ENCODE measurements at regions not wholly inside any gene's neighbourhood (a gene's known extent, or its start where the extent isn't known, plus 50 kb on each side); places are given as distances from the start of the nearest gene placed in this dataset.
"Not testable (repeated sequence)": the region's sequence is repeated elsewhere in the genome, so short reads cannot be mapped to it uniquely, and the experiment has no call there.

DNA sequence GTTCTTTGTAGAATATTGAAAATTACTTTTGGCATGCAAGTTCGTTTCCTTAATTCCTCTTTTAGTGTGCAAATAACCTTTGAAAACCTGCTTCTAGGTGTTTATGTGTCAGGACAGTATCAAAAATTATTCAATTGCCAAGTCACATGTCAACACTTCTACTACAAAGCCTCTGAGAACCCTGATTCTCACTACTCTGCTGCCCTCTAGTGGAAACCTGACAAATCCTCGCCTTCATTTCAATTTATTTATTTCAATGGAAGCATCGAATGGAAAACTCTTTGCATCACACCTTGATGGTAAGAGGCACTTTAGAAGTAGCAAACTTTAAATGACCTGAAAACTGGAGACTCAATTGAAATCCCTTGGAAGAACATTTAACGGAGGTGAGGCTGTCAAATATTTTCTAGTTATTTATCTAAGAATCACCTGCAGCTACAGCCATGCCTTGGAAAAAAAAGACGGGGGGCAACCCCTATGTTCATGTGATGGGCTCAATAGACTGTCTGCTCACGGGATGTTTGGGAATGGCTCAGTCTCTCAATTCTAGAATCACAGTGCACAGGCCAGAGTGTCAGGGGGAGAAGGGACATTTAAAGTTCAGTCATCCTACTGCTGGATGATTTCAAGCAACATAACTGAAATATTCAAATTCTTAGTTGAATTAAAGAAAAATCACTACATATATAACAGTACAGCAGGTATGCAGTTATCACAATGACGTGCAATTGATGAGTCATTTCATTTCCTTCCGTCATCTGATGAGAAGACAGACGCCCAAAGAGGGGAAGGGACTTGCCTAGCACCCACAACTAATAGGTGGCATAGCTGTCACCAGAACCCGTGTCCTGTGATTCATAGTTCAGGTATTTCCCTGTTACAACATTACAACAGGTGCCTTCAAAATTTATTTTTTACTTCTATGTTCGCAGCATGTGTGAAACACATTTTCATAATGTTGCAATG is 563.9 kb downstream of the TOX3 start:
- TF ChIP-seq, protein P1, sequence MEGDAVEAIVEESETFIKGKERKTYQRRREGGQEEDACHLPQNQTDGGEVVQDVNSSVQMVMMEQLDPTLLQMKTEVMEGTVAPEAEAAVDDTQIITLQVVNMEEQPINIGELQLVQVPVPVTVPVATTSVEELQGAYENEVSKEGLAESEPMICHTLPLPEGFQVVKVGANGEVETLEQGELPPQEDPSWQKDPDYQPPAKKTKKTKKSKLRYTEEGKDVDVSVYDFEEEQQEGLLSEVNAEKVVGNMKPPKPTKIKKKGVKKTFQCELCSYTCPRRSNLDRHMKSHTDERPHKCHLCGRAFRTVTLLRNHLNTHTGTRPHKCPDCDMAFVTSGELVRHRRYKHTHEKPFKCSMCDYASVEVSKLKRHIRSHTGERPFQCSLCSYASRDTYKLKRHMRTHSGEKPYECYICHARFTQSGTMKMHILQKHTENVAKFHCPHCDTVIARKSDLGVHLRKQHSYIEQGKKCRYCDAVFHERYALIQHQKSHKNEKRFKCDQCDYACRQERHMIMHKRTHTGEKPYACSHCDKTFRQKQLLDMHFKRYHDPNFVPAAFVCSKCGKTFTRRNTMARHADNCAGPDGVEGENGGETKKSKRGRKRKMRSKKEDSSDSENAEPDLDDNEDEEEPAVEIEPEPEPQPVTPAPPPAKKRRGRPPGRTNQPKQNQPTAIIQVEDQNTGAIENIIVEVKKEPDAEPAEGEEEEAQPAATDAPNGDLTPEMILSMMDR (IDR thresholded peaks at IDR 0.05; ENCODE audit: borderline replicate concordance, extremely low read depth, insufficient read depth): peak; percentile 76
- H3K27me3 ChIP-seq (ENCODE audit: control insufficient read depth, insufficient read depth, low read length): no peaks in the 10 kb centered on the region
- FAIRE-seq: peak; percentile 96
- no peak overlapping the region for H3K4me3 ChIP-seq (ENCODE audit: low read length in 3 of 3)
- intact Hi-C loops (cut with DNase I): no loop called here
- DNase-seq: peak in 4 of 5 donors; percentile 59 to 94 (median 84)
- H3K9me3 ChIP-seq (ENCODE audit: control insufficient read depth in 2 of 3, insufficient read depth in 1 of 3, low read length in 3 of 3): no peaks in the 10 kb centered on the region
- no peaks in the 10 kb centered on the region for H3K4me1 ChIP-seq (ENCODE audit: control insufficient read depth in 2 of 3, insufficient read depth in 2 of 3, low read depth in 1 of 3, low read length in 3 of 3)
- H3K36me3 ChIP-seq (ENCODE audit: control insufficient read depth in 2 of 3, insufficient read depth in 3 of 3, low read length in 3 of 3): no peaks in the 10 kb centered on the region
- no peak overlapping the region for H3K9ac ChIP-seq (ENCODE audit: low read length in 3 of 3)
- H3K27ac ChIP-seq (ENCODE audit: low read depth in 2 of 2, low read length in 2 of 2): no peak overlapping the region

DNA sequence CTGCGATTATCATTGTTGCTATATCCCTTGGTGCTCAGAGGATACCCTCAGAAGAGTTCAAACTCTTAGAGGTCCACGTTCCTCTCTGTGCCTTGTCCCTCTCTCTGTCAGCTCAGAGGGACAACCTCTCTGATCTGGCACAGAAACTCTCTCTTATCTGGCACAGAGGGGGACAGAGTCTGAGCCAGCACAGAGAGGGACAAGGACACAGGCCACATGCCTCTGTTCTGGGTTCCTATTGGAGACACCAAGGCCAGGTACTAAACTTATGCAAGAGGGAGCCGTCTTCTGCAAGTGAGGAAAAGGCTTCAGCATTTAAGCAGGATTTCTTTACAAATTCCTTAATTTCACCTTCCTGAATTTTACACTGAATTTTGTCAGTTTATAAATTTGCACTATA is 565.2 kb downstream of the TOX3 start:
- no peak overlapping the region for H3K4me3 ChIP-seq (ENCODE audit: low read length in 3 of 3)
- DNase-seq (no peak), FAIRE-seq (no peak)
- no peaks in the 10 kb centered on the region for H3K27me3 ChIP-seq (ENCODE audit: control insufficient read depth, insufficient read depth, low read length)
- no peaks in the 10 kb centered on the region for H3K4me1 ChIP-seq (ENCODE audit: control insufficient read depth in 2 of 3, insufficient read depth in 2 of 3, low read depth in 1 of 3, low read length in 3 of 3)
- intact Hi-C loops (cut with DNase I): no loop called here
- H3K9me3 ChIP-seq (ENCODE audit: control insufficient read depth in 2 of 3, insufficient read depth in 1 of 3, low read length in 3 of 3): no peaks in the 10 kb centered on the region
- H3K36me3 ChIP-seq (ENCODE audit: control insufficient read depth in 2 of 3, insufficient read depth in 3 of 3, low read length in 3 of 3): no peaks in the 10 kb centered on the region
- TF ChIP-seq, protein P1 (IDR thresholded peaks at IDR 0.05; ENCODE audit: borderline replicate concordance, extremely low read depth, insufficient read depth): no peak
- no peak overlapping the region for H3K27ac ChIP-seq (ENCODE audit: low read depth in 2 of 2, low read length in 2 of 2)
- H3K9ac ChIP-seq (ENCODE audit: low read length in 3 of 3): no peak overlapping the region

DNA sequence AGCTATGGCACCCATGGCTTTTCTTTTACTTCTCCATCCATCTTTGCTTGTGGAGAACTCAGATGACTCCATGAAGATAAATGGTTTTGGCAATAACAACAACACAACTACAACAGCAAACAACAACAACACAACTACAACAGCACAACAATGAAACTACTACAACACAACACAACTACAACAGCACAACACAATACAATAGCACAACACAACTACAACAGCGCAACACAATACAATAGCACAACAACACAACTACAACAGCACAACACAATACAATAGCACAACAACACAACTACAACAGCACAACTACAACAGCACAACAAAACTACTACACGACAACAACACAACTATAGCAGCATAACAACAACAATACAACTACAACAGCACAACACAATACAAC is 569.4 kb downstream of the TOX3 start:
- H3K27me3 ChIP-seq (ENCODE audit: control insufficient read depth, insufficient read depth, low read length); intact Hi-C loops (cut with DNase I); FAIRE-seq; H3K9ac ChIP-seq (ENCODE audit: low read length in 3 of 3); H3K4me3 ChIP-seq (ENCODE audit: low read length in 3 of 3); H3K4me1 ChIP-seq (ENCODE audit: control insufficient read depth in 2 of 3, insufficient read depth in 2 of 3, low read depth in 1 of 3, low read length in 3 of 3); H3K9me3 ChIP-seq (ENCODE audit: control insufficient read depth in 2 of 3, insufficient read depth in 1 of 3, low read length in 3 of 3); H3K27ac ChIP-seq (ENCODE audit: low read depth in 2 of 2, low read length in 2 of 2); H3K36me3 ChIP-seq (ENCODE audit: control insufficient read depth in 2 of 3, insufficient read depth in 3 of 3, low read length in 3 of 3); DNase-seq: not testable (repeated sequence)

DNA sequence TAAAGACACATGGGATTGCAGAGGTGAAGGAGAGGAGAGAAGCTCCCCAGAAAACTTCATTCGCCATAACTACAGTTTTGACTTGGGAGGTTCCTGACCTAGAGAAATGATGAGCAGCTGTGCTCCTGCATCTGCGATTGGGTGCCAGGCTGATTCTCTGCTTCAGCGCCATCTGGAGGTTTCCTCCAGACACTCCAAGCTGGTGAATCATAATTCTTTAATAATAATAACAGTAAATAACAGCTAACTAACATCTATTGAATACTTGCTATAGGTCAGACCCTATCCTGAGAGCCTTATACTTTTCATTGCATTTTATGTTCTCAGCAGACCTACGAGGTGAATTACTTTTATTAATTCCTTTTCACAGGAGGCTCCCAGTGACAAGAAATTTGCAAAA is 575.8 kb downstream of the TOX3 start:
- H3K27me3 ChIP-seq (ENCODE audit: control insufficient read depth, insufficient read depth, low read length): no peaks in the 10 kb centered on the region
- TF ChIP-seq, protein P1 (IDR thresholded peaks at IDR 0.05; ENCODE audit: borderline replicate concordance, extremely low read depth, insufficient read depth): peak; percentile 26
- H3K9me3 ChIP-seq (ENCODE audit: control insufficient read depth in 2 of 3, insufficient read depth in 1 of 3, low read length in 3 of 3): no peaks in the 10 kb centered on the region
- H3K4me1 ChIP-seq (ENCODE audit: control insufficient read depth in 2 of 3, insufficient read depth in 2 of 3, low read depth in 1 of 3, low read length in 3 of 3): peaks cover 0 to 4% (median 0%) of the 10 kb centered on the region in 3 donors
- no peak overlapping the region for H3K27ac ChIP-seq (ENCODE audit: low read depth in 2 of 2, low read length in 2 of 2)
- no peak for FAIRE-seq
- peak in 2 of 5 donors; percentile 20 to 53 for DNase-seq
- no peak overlapping the region for H3K4me3 ChIP-seq (ENCODE audit: low read length in 3 of 3)
- intact Hi-C loops (cut with DNase I): no loop called here
- no peaks in the 10 kb centered on the region for H3K36me3 ChIP-seq (ENCODE audit: control insufficient read depth in 2 of 3, insufficient read depth in 3 of 3, low read length in 3 of 3)
- H3K9ac ChIP-seq (ENCODE audit: low read length in 3 of 3): no peak overlapping the region
